GM12878 (cell line): ENCODE measurements at regions not wholly inside any gene's neighbourhood (a gene's known extent, or its start where the extent isn't known, plus 50 kb on each side); places are given as distances from the start of the nearest gene placed in this dataset.

Experiments
- ATAC-seq: fragments of 200-7000 bp; cut with Tn5 transposase; 3 replicates; pipeline ENCODE4 v1.9.1; 2020; ENCODE audit warnings: mild to moderate bottlenecking, moderate library complexity
- BruUV-seq: library from RNA; stranded (reverse); fragments of 400-500 nt; replicated peaks from 2 replicates; lab custom pipeline; 2021; lab: Mats Ljungman, UMichigan
- CTCF ChIA-PET: fragments of 300-600 bp; sonication (Branson Sonifier 250); formaldehyde crosslinking; extraction: SDS; loops from one replicate; lab custom pipeline; 2021; ENCODE audit warnings: inconsistent platforms; lab: Yijun Ruan, JAX
- POLR2A ChIA-PET: fragments of 350-600 bp; formaldehyde crosslinking; extraction: SDS; loops from one replicate; lab custom pipeline; 2021; ENCODE audit warnings: inconsistent platforms; lab: Charles Lee
- RAD21 ChIA-PET: fragments of 300-600 bp; sonication (Branson Sonifier 250); formaldehyde crosslinking; loops from one replicate; lab custom pipeline; 2023; ENCODE audit warnings: antibody characterized with exemption; ENCODE audit not compliant: unreplicated experiment; lab: Charles Lee
- SMC1A ChIA-PET: fragments of 300-600 bp; sonication (Branson Sonifier 250); formaldehyde crosslinking; loops from one replicate; lab custom pipeline; 2023; ENCODE audit not compliant: unreplicated experiment, uncharacterized antibody; lab: Charles Lee
- DNase-seq: peaks from one replicate; pipeline ENCODE4 v3.0.0-alpha.2; 2011; ENCODE audit warnings: low read depth, low spot score
- FAIRE-seq: peaks from 3 replicates; lab custom pipeline; 2011; peaks lifted over from hg19 to GRCh38; lab: Jason Lieb, UNC
- H2AFZ ChIP-seq: 2 replicates; pipeline ENCODE4 v1.6.0; 2011; ENCODE audit warnings: low read depth, low read length, control low read depth; ENCODE audit not compliant: control insufficient read depth
- H3K27ac ChIP-seq: 2 replicates; pipeline ENCODE4 v1.5.1; 2011; ENCODE audit warnings: control low read depth; ENCODE audit not compliant: control insufficient read depth, insufficient read depth
- H3K27me3 ChIP-seq, 2 experiments: replicated peaks in 1 of 2; 2 replicates each; pipeline versions ENCODE4 v1.6.0 to v1.6.1; 2011; ENCODE audit warnings: low read length in 1 of 2; ENCODE audit not compliant: control insufficient read depth in 2 of 2, insufficient read depth in 2 of 2
- H3K36me3 ChIP-seq, 2 experiments: 2 replicates each; pipeline ENCODE4 v1.5.1; 2011; ENCODE audit warnings: low read length in 1 of 2; ENCODE audit not compliant: control insufficient read depth in 2 of 2, insufficient read depth in 2 of 2
- H3K4me1 ChIP-seq: 2 replicates; pipeline ENCODE4 v1.6.1; 2011; ENCODE audit warnings: mild to moderate bottlenecking, low read length, moderate library complexity, mixed read lengths; ENCODE audit not compliant: control insufficient read depth, insufficient read depth
- H3K4me2 ChIP-seq: 2 replicates; pipeline ENCODE4 v1.6.0; 2011; ENCODE audit warnings: control low read depth; ENCODE audit not compliant: control insufficient read depth, insufficient read depth
- H3K4me3 ChIP-seq: fragments of 200-600 bp; sonication (generic); 2 replicates; pipeline ENCODE4 v1.5.1; 2016
- H3K79me2 ChIP-seq: 2 replicates; pipeline ENCODE4 v1.6.0; 2011; ENCODE audit warnings: low read length; ENCODE audit not compliant: control insufficient read depth, insufficient read depth
- H3K9ac ChIP-seq: 2 replicates; pipeline ENCODE4 v1.8.0; 2011; ENCODE audit warnings: low read length, control low read depth, mixed read lengths; ENCODE audit not compliant: control insufficient read depth, insufficient read depth
- H3K9me3 ChIP-seq: replicated peaks from 3 replicates; pipeline ENCODE4 v1.5.1; 2011; ENCODE audit warnings: mild to moderate bottlenecking, low read length; ENCODE audit not compliant: control insufficient read depth, insufficient read depth
- H4K20me1 ChIP-seq: 2 replicates; pipeline ENCODE4 v1.6.0; 2011; ENCODE audit not compliant: control insufficient read depth, insufficient read depth
- BCL11A ChIP-seq: IDR thresholded peaks from 2 replicates; pipeline ENCODE4 v1.6.1; 2011; ENCODE audit warnings: low read depth, low read length
- CBX3 ChIP-seq: fragments of 200-600 bp; sonication (generic); IDR thresholded peaks from 2 replicates; pipeline ENCODE4 v1.6.1; 2016; ENCODE audit warnings: low read depth, borderline replicate concordance
- CBX5 ChIP-seq: sonication (generic); IDR thresholded peaks from 2 replicates; pipeline ENCODE4 v1.6.1; 2016; ENCODE audit warnings: low read depth, moderate library complexity, mild to moderate bottlenecking, inconsistent platforms
- ESRRA ChIP-seq: IDR thresholded peaks from 2 replicates; pipeline ENCODE4 v1.6.1; 2012; ENCODE audit warnings: mild to moderate bottlenecking, low read length, improper control_type of control experiment
- FOXK2 ChIP-seq: fragments of 450-650 bp; IDR thresholded peaks from 2 replicates; pipeline ENCODE4 v1.6.1; 2017; ENCODE audit warnings: mild to moderate bottlenecking, moderate library complexity
- KLF5 ChIP-seq: fragments of 450-650 bp; IDR thresholded peaks from 2 replicates; pipeline ENCODE4 v1.6.1; 2014; ENCODE audit warnings: mild to moderate bottlenecking; ENCODE audit not compliant: partially characterized antibody
- MYB ChIP-seq: fragments of 150-350 bp; IDR thresholded peaks from 2 replicates; pipeline ENCODE4 v1.6.1; 2014; ENCODE audit warnings: mild to moderate bottlenecking, low read depth, low read length, borderline replicate concordance
- NBN ChIP-seq: fragments of 450-650 bp; IDR thresholded peaks from 2 replicates; pipeline ENCODE4 v1.6.1; 2016
- NFIC ChIP-seq: IDR thresholded peaks from 2 replicates; pipeline ENCODE4 v1.6.1; 2012; ENCODE audit warnings: low read depth, mild to moderate bottlenecking, inconsistent platforms, low read length, moderate library complexity
- POLR2AphosphoS2 ChIP-seq: IDR thresholded peaks from 2 replicates; pipeline ENCODE4 v1.6.1; 2011; ENCODE audit warnings: low read depth, mild to moderate bottlenecking, low read length, improper control_type of control experiment, moderate library complexity
- TARDBP ChIP-seq: IDR thresholded peaks from 2 replicates; pipeline ENCODE4 v1.6.1; 2016; ENCODE audit warnings: borderline replicate concordance
- TCF12 ChIP-seq: IDR thresholded peaks from 2 replicates; pipeline ENCODE4 v1.6.1; 2011; ENCODE audit warnings: low read depth, mild to moderate bottlenecking, low read length
- TCF7 ChIP-seq: IDR thresholded peaks from 2 replicates; pipeline ENCODE4 v1.6.1; 2014; ENCODE audit warnings: antibody characterized with exemption, borderline replicate concordance
- ZNF622 ChIP-seq: fragments of 450-650 bp; IDR thresholded peaks from 2 replicates; pipeline ENCODE4 v1.6.1; 2017; ENCODE audit warnings: mild to moderate bottlenecking, inconsistent platforms
- WGBS: methylation state at CpG from one replicate; pipeline ENCODE4 v1.1.6; 2016; ENCODE audit warnings: low lambda C conversion rate; ENCODE audit not compliant: insufficient replicate concordance, insufficient coverage; ENCODE audit errors: missing lambda C conversion rate; 5-methylcytosine and 5-hydroxymethylcytosine counted together
- in situ Hi-C: fragments of 300-500 bp; cut with MboI; formaldehyde crosslinking; loops from 9 replicates; pipeline ENCODE4 v1.14.3; 2018; ENCODE audit warnings: mixed read lengths
- intact Hi-C: fragments of 100-400 bp; cut with micrococcal nuclease; formaldehyde crosslinking; loops from one replicate; pipeline ENCODE4 v1.14.2; 2022; ENCODE audit not compliant: unreplicated experiment
- TF ChIP-seq, protein P1 (sequence below): IDR thresholded peaks from 2 replicates; pipeline ENCODE4 v1.6.1; 2011; ENCODE audit warnings: low read depth, low read length, improper control_type of control experiment, borderline replicate concordance
- TF ChIP-seq, protein P2 (sequence below): IDR thresholded peaks from 2 replicates; pipeline ENCODE4 v1.6.1; 2012; ENCODE audit warnings: low read depth, low read length, improper control_type of control experiment
- TF ChIP-seq, protein P3 (sequence below): fragments of 450-650 bp; IDR thresholded peaks from 2 replicates; pipeline ENCODE4 v1.6.1; 2016; ENCODE audit warnings: mild to moderate bottlenecking
- TF ChIP-seq, protein P4 (sequence below): fragments of 450-650 bp; formaldehyde crosslinking; IDR thresholded peaks from 2 replicates; pipeline ENCODE4 v1.4.0; 2020; ENCODE audit warnings: mild to moderate bottlenecking, moderate library complexity

DNA sequence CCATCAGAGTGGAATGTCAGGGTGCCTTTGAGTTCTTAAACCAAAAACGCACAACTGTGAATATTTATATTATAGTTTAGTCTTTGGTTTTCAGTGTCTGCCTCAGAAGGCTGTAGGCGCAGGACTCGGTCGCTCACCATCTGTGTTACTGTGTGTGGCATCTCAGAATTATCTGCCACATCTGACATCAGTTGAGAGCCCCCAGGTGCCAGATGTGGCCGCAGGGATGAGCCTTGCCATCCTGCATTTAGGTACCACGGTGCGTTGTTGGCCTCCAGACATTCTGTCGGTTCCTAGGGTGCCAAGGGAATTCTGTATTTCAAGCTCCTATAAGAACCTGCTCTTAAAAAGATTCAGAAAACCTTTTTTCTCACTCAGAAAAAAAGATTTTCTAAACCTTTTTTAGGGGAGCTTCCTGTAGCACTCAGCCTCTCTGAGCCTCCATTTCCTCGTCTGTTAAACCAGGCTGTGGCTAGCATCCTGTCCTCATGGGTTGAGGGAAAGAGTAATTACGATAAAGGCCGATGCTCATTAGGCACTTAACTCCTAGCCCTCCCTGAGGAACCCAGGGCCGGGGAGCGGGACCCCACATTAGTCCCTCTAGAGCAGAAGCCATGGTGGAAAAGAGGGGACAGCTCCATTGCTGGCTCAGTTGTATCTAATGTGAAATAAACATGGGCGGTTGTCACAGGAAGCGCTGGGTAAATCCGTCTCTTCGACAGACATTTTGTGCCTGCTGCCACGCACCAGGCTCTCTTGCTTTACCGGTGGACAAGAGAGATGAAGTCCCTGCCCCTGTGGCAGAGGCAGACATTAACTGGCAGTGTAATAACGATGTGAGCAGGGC is 70.2 kb upstream of the MORC3 start:
- no peaks in the 10 kb centered on the region for H3K9me3 ChIP-seq
- ATAC-seq (no peak), DNase-seq (no peak), FAIRE-seq (no peak)
- 92% methylated on average over 20 of the region's 20 CpGs for WGBS
- in situ Hi-C loops, result no loop called here
- no peak overlapping the region for H3K9ac ChIP-seq
- CTCF ChIA-PET, result interaction anchor here (0.8 kb wide), 1 partner anchor 108 kb away, joined by 3 read pairs; no protein-coding TSS in a partner anchor
- TF ChIP-seq MYB (no peak), POLR2AphosphoS2 (no peak), NBN (no peak), BCL11A (no peak), TARDBP (no peak), ESRRA (no peak), KLF5 (no peak), FOXK2 (no peak), TCF12 (no peak), CBX5 (no peak), NFIC (no peak), CBX3 (no peak), TCF7 (no peak), ZNF622 (no peak)
- TF ChIP-seq, protein P1, sequence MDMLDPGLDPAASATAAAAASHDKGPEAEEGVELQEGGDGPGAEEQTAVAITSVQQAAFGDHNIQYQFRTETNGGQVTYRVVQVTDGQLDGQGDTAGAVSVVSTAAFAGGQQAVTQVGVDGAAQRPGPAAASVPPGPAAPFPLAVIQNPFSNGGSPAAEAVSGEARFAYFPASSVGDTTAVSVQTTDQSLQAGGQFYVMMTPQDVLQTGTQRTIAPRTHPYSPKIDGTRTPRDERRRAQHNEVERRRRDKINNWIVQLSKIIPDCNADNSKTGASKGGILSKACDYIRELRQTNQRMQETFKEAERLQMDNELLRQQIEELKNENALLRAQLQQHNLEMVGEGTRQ, result no peak
- TF ChIP-seq, protein P2, sequence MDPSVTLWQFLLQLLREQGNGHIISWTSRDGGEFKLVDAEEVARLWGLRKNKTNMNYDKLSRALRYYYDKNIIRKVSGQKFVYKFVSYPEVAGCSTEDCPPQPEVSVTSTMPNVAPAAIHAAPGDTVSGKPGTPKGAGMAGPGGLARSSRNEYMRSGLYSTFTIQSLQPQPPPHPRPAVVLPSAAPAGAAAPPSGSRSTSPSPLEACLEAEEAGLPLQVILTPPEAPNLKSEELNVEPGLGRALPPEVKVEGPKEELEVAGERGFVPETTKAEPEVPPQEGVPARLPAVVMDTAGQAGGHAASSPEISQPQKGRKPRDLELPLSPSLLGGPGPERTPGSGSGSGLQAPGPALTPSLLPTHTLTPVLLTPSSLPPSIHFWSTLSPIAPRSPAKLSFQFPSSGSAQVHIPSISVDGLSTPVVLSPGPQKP, result no peak
- TF ChIP-seq, protein P3, sequence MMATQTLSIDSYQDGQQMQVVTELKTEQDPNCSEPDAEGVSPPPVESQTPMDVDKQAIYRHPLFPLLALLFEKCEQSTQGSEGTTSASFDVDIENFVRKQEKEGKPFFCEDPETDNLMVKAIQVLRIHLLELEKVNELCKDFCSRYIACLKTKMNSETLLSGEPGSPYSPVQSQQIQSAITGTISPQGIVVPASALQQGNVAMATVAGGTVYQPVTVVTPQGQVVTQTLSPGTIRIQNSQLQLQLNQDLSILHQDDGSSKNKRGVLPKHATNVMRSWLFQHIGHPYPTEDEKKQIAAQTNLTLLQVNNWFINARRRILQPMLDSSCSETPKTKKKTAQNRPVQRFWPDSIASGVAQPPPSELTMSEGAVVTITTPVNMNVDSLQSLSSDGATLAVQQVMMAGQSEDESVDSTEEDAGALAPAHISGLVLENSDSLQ, result no peak
- TF ChIP-seq, protein P4, sequence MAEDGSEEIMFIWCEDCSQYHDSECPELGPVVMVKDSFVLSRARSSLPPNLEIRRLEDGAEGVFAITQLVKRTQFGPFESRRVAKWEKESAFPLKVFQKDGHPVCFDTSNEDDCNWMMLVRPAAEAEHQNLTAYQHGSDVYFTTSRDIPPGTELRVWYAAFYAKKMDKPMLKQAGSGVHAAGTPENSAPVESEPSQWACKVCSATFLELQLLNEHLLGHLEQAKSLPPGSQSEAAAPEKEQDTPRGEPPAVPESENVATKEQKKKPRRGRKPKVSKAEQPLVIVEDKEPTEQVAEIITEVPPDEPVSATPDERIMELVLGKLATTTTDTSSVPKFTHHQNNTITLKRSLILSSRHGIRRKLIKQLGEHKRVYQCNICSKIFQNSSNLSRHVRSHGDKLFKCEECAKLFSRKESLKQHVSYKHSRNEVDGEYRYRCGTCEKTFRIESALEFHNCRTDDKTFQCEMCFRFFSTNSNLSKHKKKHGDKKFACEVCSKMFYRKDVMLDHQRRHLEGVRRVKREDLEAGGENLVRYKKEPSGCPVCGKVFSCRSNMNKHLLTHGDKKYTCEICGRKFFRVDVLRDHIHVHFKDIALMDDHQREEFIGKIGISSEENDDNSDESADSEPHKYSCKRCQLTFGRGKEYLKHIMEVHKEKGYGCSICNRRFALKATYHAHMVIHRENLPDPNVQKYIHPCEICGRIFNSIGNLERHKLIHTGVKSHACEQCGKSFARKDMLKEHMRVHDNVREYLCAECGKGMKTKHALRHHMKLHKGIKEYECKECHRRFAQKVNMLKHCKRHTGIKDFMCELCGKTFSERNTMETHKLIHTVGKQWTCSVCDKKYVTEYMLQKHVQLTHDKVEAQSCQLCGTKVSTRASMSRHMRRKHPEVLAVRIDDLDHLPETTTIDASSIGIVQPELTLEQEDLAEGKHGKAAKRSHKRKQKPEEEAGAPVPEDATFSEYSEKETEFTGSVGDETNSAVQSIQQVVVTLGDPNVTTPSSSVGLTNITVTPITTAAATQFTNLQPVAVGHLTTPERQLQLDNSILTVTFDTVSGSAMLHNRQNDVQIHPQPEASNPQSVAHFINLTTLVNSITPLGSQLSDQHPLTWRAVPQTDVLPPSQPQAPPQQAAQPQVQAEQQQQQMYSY (CRISPR knock-in tag), result no peak
- intact Hi-C loops, result no loop called here
- no peaks in the 10 kb centered on the region for H3K27me3 ChIP-seq
- no peak overlapping the region for H3K4me3 ChIP-seq
- POLR2A ChIA-PET, result no interaction called here
- SMC1A ChIA-PET, result interaction anchor here (0.5 to 1.3 kb wide), 2 partner anchors 16 to 72 kb away, joined by 3 read pairs; no protein-coding TSS in a partner anchor
- peaks cover 15% of the 10 kb centered on the region for H3K4me1 ChIP-seq
- H3K36me3 ChIP-seq, result no peaks in the 10 kb centered on the region; a peak in 1 of 4 replicates
- RAD21 ChIA-PET, result no interaction called here
- no peaks in the 10 kb centered on the region for H3K79me2 ChIP-seq
- no peak overlapping the region for H2AFZ ChIP-seq
- no peaks in the 10 kb centered on the region for H4K20me1 ChIP-seq
- H3K4me2 ChIP-seq, result no peak overlapping the region
- no peak overlapping the region for H3K27ac ChIP-seq
- BruUV-seq, result no TSS peak
